ENCODE measurements at regions not wholly inside any gene's neighbourhood (a gene's known extent, or its start where the extent isn't known, plus 50 kb on each side); places are given as distances from the start of the nearest gene placed in this dataset.

GRCh38 chr11:98965358-98965757 is 55.4 kb upstream of the CNTN5 start:
- no peak for TF ChIP-seq POLR2A (IDR thresholded peaks at IDR 0.05)
- TF ChIP-seq, protein P1, sequence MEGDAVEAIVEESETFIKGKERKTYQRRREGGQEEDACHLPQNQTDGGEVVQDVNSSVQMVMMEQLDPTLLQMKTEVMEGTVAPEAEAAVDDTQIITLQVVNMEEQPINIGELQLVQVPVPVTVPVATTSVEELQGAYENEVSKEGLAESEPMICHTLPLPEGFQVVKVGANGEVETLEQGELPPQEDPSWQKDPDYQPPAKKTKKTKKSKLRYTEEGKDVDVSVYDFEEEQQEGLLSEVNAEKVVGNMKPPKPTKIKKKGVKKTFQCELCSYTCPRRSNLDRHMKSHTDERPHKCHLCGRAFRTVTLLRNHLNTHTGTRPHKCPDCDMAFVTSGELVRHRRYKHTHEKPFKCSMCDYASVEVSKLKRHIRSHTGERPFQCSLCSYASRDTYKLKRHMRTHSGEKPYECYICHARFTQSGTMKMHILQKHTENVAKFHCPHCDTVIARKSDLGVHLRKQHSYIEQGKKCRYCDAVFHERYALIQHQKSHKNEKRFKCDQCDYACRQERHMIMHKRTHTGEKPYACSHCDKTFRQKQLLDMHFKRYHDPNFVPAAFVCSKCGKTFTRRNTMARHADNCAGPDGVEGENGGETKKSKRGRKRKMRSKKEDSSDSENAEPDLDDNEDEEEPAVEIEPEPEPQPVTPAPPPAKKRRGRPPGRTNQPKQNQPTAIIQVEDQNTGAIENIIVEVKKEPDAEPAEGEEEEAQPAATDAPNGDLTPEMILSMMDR (IDR thresholded peaks at IDR 0.05 in 4 of 5, conservative IDR thresholded peaks at IDR 0.05 in 1 of 5), result no peak

All from gastrocnemius medialis (tissue), 4 donors.